ENCODE measurements at regions not wholly inside any gene's neighbourhood (a gene's known extent, or its start where the extent isn't known, plus 50 kb on each side); places are given as distances from the start of the nearest gene placed in this dataset.

DNA sequence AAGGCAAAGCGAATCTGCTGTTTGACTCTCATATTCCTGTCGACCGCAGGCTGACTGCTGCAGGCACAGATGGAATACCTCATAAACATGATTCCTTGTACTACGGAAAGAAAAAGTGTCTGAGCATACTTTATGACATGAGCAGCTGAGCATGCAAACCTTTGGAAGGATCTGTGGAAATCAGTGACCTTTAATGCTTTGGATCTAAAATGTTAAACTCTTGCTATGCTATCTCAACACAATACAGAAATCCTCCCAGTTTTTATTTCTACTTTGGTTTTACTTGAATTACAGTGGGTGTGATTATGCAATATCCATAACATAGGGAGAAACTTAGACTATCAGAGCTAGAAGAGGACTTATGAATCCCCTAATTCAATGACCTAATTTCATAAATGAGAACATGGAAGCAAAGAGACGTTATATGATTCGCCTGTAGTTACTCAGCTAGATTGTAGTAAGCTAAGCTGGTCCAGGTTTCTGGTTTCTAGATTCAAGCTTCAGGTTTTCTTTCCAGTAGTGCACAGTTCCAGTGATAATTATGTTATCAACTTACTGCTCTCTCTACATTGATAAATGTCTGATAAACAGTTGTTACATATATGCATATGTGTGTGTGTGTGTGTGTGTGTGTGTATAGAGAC is 127.6 kb upstream of the GBE1 start:
- H3K4me3 ChIP-seq, result no peak overlapping the region
- intact Hi-C loops (cut with DNase I; ENCODE audit: low total_unique reads), result no loop called here
- WGBS, 2 donors, result 62 to 63% methylated on average over 6 of the region's 6 CpGs
- no peak overlapping the region for H3K27ac ChIP-seq
- no peaks in the 10 kb centered on the region for H3K36me3 ChIP-seq (ENCODE audit: low read depth, missing control alignments)
- no peaks in the 10 kb centered on the region for H3K9me3 ChIP-seq
- no peaks in the 10 kb centered on the region for H3K4me1 ChIP-seq
- TF ChIP-seq POLR2A (IDR thresholded peaks at IDR 0.05), result no peak
- TF ChIP-seq CTCF (IDR thresholded peaks at IDR 0.05), result no peak
- no peaks in the 10 kb centered on the region for H3K27me3 ChIP-seq
- DNase-seq, result no peak

DNA sequence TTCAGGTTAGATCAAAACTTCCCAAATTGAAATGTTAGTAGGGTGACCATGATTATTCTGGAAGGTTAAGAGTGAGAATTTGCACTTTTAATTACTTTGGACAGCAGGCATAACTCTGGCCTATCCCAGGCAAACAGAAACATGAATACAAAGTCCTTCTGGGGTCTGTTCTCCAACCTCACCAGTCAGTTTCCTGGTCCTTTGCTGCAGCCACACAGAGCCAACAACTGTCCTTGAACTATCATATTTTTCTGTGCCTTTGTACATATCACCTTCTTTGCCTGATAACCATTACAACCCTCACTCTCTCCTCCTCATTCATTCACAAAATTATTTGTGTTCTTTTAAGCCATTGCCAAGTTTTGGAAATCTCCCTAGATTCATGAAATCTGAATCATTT is 126.0 kb upstream of the GBE1 start:
- intact Hi-C loops (cut with DNase I; ENCODE audit: low total_unique reads), result no loop called here

DNA sequence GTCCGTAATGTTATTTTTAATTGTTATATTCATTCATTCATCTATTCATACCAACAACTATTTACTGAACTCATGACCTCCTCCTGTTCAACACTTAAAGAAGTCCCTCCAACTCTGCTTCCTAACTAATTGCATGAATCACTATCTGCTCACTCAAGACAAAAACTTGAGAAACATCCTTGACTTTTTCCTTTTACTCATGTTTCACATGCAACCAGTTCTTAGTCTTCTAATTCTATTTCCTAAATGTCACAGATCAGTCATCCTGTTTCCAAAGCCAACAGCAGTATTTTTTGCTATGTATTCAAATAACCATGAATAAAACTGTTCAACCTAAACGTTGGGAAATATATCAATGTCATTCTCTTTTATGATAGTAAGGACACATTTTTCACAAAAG is 124.6 kb upstream of the GBE1 start:
- no peak overlapping the region for H3K27ac ChIP-seq
- H3K9me3 ChIP-seq, result no peaks in the 10 kb centered on the region
- no peak for TF ChIP-seq CTCF (IDR thresholded peaks at IDR 0.05)
- no peak for TF ChIP-seq POLR2A (IDR thresholded peaks at IDR 0.05)
- no peaks in the 10 kb centered on the region for H3K4me1 ChIP-seq
- H3K4me3 ChIP-seq, result no peak overlapping the region
- no peaks in the 10 kb centered on the region for H3K27me3 ChIP-seq
- intact Hi-C loops (cut with DNase I; ENCODE audit: low total_unique reads), result no loop called here
- 55 to 61% methylated on average over 2 of the region's 2 CpGs for WGBS, 2 donors
- DNase-seq, result no peak
- no peaks in the 10 kb centered on the region for H3K36me3 ChIP-seq (ENCODE audit: low read depth, missing control alignments)

More for the DNA sequence above, 126.0 kb upstream of the GBE1 start:
- TF ChIP-seq POLR2A (IDR thresholded peaks at IDR 0.05) (no peak), CTCF (IDR thresholded peaks at IDR 0.05) (no peak)
- DNase-seq, result no peak
- Histone ChIP-seq H3K9me3 (no peaks in the 10 kb centered on the region), H3K36me3 (ENCODE audit: low read depth, missing control alignments) (no peaks in the 10 kb centered on the region), H3K27ac (no peak overlapping the region), H3K27me3 (no peaks in the 10 kb centered on the region), H3K4me3 (no peak overlapping the region), H3K4me1 (no peaks in the 10 kb centered on the region)

DNA sequence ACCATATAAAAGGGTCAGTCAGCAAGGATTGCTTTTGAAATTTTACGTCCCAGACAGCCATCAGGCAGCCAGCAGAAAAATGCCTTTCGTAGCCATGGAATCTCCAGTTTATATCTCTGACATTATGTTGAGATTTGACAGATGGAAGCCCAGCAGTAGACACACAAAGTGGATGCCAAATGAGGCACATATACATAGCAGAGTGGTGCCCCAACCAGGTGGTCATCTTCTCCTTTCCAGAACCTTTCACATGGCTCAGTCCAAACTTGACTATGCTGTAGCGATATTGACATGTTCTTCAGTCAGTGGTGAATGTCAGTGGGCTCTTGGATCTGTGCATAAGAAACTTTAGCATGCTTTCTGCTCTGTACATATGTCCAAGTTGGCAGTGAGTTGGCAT is 123.3 kb upstream of the GBE1 start:
- Histone ChIP-seq H3K4me1 (no peaks in the 10 kb centered on the region), H3K27me3 (no peaks in the 10 kb centered on the region), H3K27ac (no peak overlapping the region), H3K9me3 (no peaks in the 10 kb centered on the region), H3K4me3 (no peak overlapping the region), H3K36me3 (ENCODE audit: low read depth, missing control alignments) (no peaks in the 10 kb centered on the region)
- intact Hi-C loops (cut with DNase I; ENCODE audit: low total_unique reads), result no loop called here
- no peak for TF ChIP-seq CTCF (IDR thresholded peaks at IDR 0.05)
- no peak for TF ChIP-seq POLR2A (IDR thresholded peaks at IDR 0.05)
- DNase-seq, result no peak
- WGBS, 2 donors, result 90 to 93% methylated on average over 3 of the region's 3 CpGs

- Histone ChIP-seq H3K36me3 (ENCODE audit: low read depth, missing control alignments) (no peaks in the 10 kb centered on the region), H3K9me3 (no peaks in the 10 kb centered on the region), H3K4me3 (no peak overlapping the region), H3K4me1 (no peaks in the 10 kb centered on the region), H3K27me3 (no peaks in the 10 kb centered on the region), H3K27ac (no peak overlapping the region)
- intact Hi-C loops (cut with DNase I; ENCODE audit: low total_unique reads), result no loop called here
- DNase-seq, result no peak
- 87 to 89% methylated on average over 1 of the region's 1 CpG for WGBS, 2 donors
- TF ChIP-seq POLR2A (IDR thresholded peaks at IDR 0.05) (no peak), CTCF (IDR thresholded peaks at IDR 0.05) (no peak)
These were observed 115.4 kb upstream of the GBE1 start for GRCh38 chr3:81876826-81877225.

Measured in testis (tissue), 2 donors.